ENCODE measurements at regions not wholly inside any gene's neighbourhood (a gene's known extent, or its start where the extent isn't known, plus 50 kb on each side); places are given as distances from the start of the nearest gene placed in this dataset.

DNA sequence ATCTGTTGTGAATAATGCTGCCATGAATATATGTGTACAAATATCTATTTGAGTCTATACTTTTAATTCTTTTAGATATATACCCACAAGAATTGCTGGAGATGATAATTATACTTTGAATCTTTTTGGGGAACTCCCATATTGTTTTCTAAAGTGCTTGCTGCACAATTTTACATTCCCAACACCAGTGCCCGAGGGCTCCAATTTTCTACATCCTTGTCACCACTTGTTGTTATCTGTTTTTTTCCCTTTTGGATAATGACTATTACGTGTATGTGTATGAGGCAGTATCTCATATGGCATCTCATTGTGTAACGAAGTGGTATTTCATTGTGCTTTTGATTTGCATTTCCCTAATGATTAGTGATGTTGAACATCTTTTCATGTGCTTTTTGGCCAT is 127.1 kb downstream of the SUDS3 start:
- TF ChIP-seq POLR2AphosphoS5 (IDR thresholded peaks at IDR 0.05; ENCODE audit: low read depth, low read length), result no peak
- TF ChIP-seq REST (IDR thresholded peaks at IDR 0.05; ENCODE audit: insufficient read depth in 1 of 2, low read depth in 2 of 2, low read length in 2 of 2), result no peak
- TF ChIP-seq FOXP2 (optimal IDR thresholded peaks at IDR 0.05; ENCODE audit: borderline replicate concordance, extremely low read depth, extremely low read length, insufficient read depth), result no peak

DNA sequence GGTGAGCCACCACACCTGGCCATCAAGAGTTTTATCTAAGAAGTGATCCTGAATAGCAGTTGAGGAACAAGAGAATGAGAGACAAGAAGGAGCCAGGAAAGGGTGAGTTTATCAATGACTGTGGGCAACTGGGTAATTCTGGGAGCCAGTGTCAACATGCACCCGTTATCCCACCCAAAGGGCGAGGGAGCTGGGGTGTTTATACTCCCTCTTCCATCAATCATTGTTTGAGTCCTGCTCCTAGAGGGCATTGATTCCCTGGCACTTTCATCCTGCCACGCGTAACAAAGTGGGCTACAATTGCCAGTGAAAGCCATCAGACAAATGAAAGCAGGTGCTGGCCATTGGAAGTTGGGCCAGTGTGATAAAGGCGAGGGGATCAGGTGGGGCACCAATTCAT is 136.3 kb downstream of the SUDS3 start:
- TF ChIP-seq FOXP2 (optimal IDR thresholded peaks at IDR 0.05; ENCODE audit: borderline replicate concordance, extremely low read depth, extremely low read length, insufficient read depth) (no peak), TAF1 (IDR thresholded peaks at IDR 0.05; ENCODE audit: borderline replicate concordance, insufficient read depth, low read length) (no peak), REST (IDR thresholded peaks at IDR 0.05; ENCODE audit: insufficient read depth in 1 of 2, low read depth in 2 of 2, low read length in 2 of 2) (no peak), SIN3A (IDR thresholded peaks at IDR 0.05; ENCODE audit: borderline replicate concordance, insufficient read depth, low read length) (no peak), POLR2AphosphoS5 (IDR thresholded peaks at IDR 0.05; ENCODE audit: low read depth, low read length) (no peak)

DNA sequence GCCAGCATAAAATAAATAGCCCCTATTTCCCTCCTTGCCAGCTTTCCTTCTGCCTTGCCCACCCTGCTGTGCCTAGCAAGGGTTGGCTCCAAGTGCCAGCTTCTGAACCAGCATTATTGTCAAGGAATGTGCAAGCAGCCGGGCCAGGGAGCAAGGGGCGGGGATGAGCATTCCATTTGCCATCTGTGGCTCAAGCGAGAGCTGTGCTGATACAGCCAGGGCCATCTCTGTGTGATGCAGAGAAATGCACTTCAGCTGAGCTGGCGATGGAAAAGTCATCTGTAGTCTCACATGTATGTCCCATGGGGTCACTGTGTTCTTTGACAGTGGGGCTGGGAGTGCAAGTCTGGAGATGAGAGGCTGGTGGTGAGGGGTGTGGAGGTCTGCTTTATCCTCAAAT is 137.3 kb downstream of the SUDS3 start:
- no peak for TF ChIP-seq REST (IDR thresholded peaks at IDR 0.05; ENCODE audit: insufficient read depth in 1 of 2, low read depth in 2 of 2, low read length in 2 of 2)
- TF ChIP-seq POLR2AphosphoS5 (IDR thresholded peaks at IDR 0.05; ENCODE audit: low read depth, low read length), result no peak
- TF ChIP-seq FOXP2 (optimal IDR thresholded peaks at IDR 0.05; ENCODE audit: borderline replicate concordance, extremely low read depth, extremely low read length, insufficient read depth), result no peak
- TF ChIP-seq SIN3A (IDR thresholded peaks at IDR 0.05; ENCODE audit: borderline replicate concordance, insufficient read depth, low read length), result no peak
- no peak for TF ChIP-seq TAF1 (IDR thresholded peaks at IDR 0.05; ENCODE audit: borderline replicate concordance, insufficient read depth, low read length)

- no peak for TF ChIP-seq TAF1 (IDR thresholded peaks at IDR 0.05; ENCODE audit: borderline replicate concordance, insufficient read depth, low read length)
- TF ChIP-seq REST (IDR thresholded peaks at IDR 0.05; ENCODE audit: insufficient read depth in 1 of 2, low read depth in 2 of 2, low read length in 2 of 2), result no peak
- no peak for TF ChIP-seq SIN3A (IDR thresholded peaks at IDR 0.05; ENCODE audit: borderline replicate concordance, insufficient read depth, low read length)
- TF ChIP-seq FOXP2 (optimal IDR thresholded peaks at IDR 0.05; ENCODE audit: borderline replicate concordance, extremely low read depth, extremely low read length, insufficient read depth), result no peak
- no peak for TF ChIP-seq POLR2AphosphoS5 (IDR thresholded peaks at IDR 0.05; ENCODE audit: low read depth, low read length)
Measured at GRCh38 chr12:118514297-118514696, 137.9 kb downstream of the SUDS3 start.
